ENCODE measurements at regions not wholly inside any gene's neighbourhood (a gene's known extent, or its start where the extent isn't known, plus 50 kb on each side); places are given as distances from the start of the nearest gene placed in this dataset.

- peaks cover 0 to 6% (median 0%) of the 10 kb centered on the region in 4 donors for H3K4me1 ChIP-seq (ENCODE audit: control insufficient read depth in 4 of 4, insufficient read depth in 4 of 4, low read length in 3 of 4)
- TF ChIP-seq TAF1 (conservative IDR thresholded peaks at IDR 0.05) (no peak), HNF4A (conservative IDR thresholded peaks at IDR 0.05) (peak; percentile 75 to 96), NR2F2 (IDR thresholded peaks at IDR 0.05) (no peak), REST (IDR thresholded peaks at IDR 0.05) (no peak), JUND (IDR thresholded peaks at IDR 0.05) (peak in 1 of 2 donors; percentile 96), MAX (IDR thresholded peaks at IDR 0.05) (peak; percentile 26), EGR1 (IDR thresholded peaks at IDR 0.05; ENCODE audit: low read depth in 2 of 2) (no peak), RXRA (IDR thresholded peaks at IDR 0.05) (peak in 1 of 2 donors; percentile 78), SP1 (IDR thresholded peaks at IDR 0.05) (peak; percentile 48), YY1 (IDR thresholded peaks at IDR 0.05) (peak; percentile 69)
- H3K36me3 ChIP-seq (ENCODE audit: control insufficient read depth in 4 of 4, insufficient read depth in 3 of 4, low read depth in 1 of 4, low read length in 3 of 4) = no peaks in the 10 kb centered on the region
- WGBS = 32% methylated on average over 2 of the region's 2 CpGs
- H3K27me3 ChIP-seq (ENCODE audit: control insufficient read depth in 4 of 4, insufficient read depth in 4 of 4, low read length in 3 of 4) = no peaks in the 10 kb centered on the region
- H3K27ac ChIP-seq (ENCODE audit: low read depth in 1 of 2, low read length in 2 of 2) = peak overlapping the region in 1 of 2 donors; percentile 41
- DNase-seq (ENCODE audit: low spot score) = no peak
- H3K4me3 ChIP-seq (ENCODE audit: low read depth in 1 of 3, low read length in 3 of 3) = no peak overlapping the region
- no peak overlapping the region for H3K9ac ChIP-seq (ENCODE audit: low read depth in 1 of 2, low read length in 2 of 2)
- no peaks in the 10 kb centered on the region for H3K9me3 ChIP-seq (ENCODE audit: control insufficient read depth in 4 of 4, low read length in 3 of 4)
These were observed 62.3 kb downstream of the TMEM100 start for GRCh38 chr17:55660178-55660886.

GRCh38 chr17:55659661-55660060 is 63.0 kb downstream of the TMEM100 start:
- 49% methylated on average over 2 of the region's 2 CpGs for WGBS

More at GRCh38 chr17:55659661-55660060, 63.0 kb downstream of the TMEM100 start:
- no peak overlapping the region for H3K9ac ChIP-seq (ENCODE audit: low read depth in 1 of 2, low read length in 2 of 2)
- no peaks in the 10 kb centered on the region for H3K27me3 ChIP-seq (ENCODE audit: control insufficient read depth in 4 of 4, insufficient read depth in 4 of 4, low read length in 3 of 4)
- H3K4me1 ChIP-seq (ENCODE audit: control insufficient read depth in 4 of 4, insufficient read depth in 4 of 4, low read length in 3 of 4) = peaks cover 0 to 6% (median 0%) of the 10 kb centered on the region in 4 donors
- no peak for TF ChIP-seq RAD21 (IDR thresholded peaks at IDR 0.05)
- no peak for TF ChIP-seq REST (IDR thresholded peaks at IDR 0.05)
- no peak for TF ChIP-seq EGR1 (IDR thresholded peaks at IDR 0.05; ENCODE audit: low read depth in 2 of 2)
- TF ChIP-seq FOXA1 (IDR thresholded peaks at IDR 0.05) = no peak
- TF ChIP-seq ZBTB33 (IDR thresholded peaks at IDR 0.05) = no peak
- TF ChIP-seq HNF4A (conservative IDR thresholded peaks at IDR 0.05) = no peak
- no peak for TF ChIP-seq CTCF (IDR thresholded peaks at IDR 0.05; ENCODE audit: low read depth, low read length, missing input control)
- TF ChIP-seq MAX (IDR thresholded peaks at IDR 0.05) = no peak
- TF ChIP-seq YY1 (IDR thresholded peaks at IDR 0.05) = no peak
- no peak for TF ChIP-seq GABPA (IDR thresholded peaks at IDR 0.05 in 1 of 2, conservative IDR thresholded peaks at IDR 0.05 in 1 of 2)
- TF ChIP-seq ATF3 (IDR thresholded peaks at IDR 0.05) = no peak
- TF ChIP-seq FOXA2 (IDR thresholded peaks at IDR 0.05) = no peak
- no peak for TF ChIP-seq RXRA (IDR thresholded peaks at IDR 0.05)
- TF ChIP-seq NR2F2 (IDR thresholded peaks at IDR 0.05) = no peak
- no peaks in the 10 kb centered on the region for H3K9me3 ChIP-seq (ENCODE audit: control insufficient read depth in 4 of 4, low read length in 3 of 4)
- H3K36me3 ChIP-seq (ENCODE audit: control insufficient read depth in 4 of 4, insufficient read depth in 3 of 4, low read depth in 1 of 4, low read length in 3 of 4) = no peaks in the 10 kb centered on the region
- no peak overlapping the region for H3K27ac ChIP-seq (ENCODE audit: low read depth in 1 of 2, low read length in 2 of 2)
- no peak for DNase-seq (ENCODE audit: low spot score)
- H3K4me3 ChIP-seq (ENCODE audit: low read depth in 1 of 3, low read length in 3 of 3) = no peak overlapping the region

All from liver (tissue), 8 donors.